ENCODE measurements at regions not wholly inside any gene's neighbourhood (a gene's known extent, or its start where the extent isn't known, plus 50 kb on each side); places are given as distances from the start of the nearest gene placed in this dataset.

DNA sequence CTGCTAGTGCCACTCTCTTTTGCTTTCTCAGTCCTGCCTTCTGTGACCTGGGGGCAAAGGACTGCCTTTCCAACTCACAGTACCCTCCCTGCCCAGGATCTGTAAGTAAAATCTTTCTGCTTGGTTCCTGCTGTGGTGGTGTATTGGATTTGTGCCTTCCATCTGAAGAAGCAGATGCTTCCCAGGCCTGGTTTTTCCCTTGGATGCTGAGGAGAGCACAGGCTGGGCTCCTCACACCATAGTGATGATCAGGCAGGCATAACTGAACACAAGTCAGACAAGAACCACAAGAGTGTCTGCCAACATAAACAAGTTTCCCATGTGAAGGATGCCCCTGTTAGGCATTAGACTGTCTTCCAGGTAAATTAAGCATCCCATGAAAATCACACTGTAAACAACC is 121.3 kb upstream of the NRXN1 start:
- no peak for DNase-seq

DNA sequence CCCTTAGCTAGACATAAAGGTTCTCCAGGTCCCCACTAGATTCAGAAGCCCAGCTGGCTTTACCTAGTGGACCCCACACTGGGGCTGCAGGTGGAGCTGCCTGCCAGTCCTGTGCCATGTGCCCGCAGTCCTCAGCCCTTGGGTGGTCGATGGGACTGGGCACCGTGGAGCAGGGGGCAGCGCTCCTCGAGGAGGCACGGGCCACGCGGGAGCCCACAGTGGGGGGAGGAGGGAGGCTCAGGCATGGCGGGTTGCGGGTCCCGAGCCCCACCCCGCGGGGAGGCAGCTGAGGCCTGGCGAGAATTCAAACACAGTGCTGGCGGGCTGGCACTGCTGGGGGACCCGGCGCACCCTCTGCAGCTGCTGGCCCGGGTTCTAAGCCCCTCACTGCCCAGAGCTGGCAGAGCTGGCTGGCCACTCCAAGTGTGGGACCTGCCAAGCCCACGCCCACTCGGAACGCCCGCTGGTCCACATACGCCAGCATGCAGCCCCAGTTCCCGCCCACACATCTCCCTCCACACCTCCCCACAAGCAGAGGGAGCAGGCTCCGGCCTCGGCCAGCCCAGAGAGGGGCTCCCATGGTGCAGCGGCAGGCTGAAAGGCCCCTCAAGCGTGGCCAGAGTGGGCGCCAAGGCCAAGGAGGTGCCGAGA is 119.7 kb upstream of the NRXN1 start:
- no peak for DNase-seq

DNA sequence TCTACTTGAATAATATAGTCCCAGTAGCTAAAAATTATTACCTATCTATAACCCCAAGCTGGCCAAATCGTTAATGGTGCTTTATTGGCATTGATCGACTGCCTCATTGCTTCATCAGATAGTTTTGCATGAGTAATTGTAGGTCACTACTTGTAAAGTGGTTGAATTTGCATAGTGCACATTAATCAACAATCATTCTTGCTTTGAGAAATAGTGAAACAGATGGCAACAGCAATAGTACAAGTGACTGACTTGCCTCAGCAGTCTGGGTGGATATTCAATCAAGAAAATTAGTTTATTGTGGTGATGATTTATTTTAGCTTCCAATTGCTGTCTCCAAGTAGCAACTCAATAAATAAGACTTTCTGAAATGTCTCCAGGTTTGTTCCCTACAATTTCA is 117.8 kb upstream of the NRXN1 start:
- no peak for DNase-seq

DNA sequence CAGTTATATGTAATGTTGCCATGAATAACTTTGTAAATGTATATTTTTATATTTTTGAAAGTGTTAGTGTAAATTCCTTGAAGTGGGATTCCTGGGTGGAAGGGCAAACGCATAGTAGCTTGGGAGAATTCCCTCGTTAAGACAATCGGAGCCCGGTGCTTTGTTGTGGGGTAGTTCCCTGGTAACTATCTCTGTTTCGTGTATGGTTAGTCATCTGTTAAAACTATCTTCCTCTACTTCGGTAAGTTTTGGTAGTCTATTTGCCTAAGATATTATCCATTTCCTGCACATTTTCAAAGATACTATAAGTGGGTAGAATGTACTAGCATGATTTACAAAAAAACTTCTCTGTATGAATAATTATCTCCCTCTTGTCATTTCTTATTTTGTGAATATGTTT is 113.8 kb upstream of the NRXN1 start:
- DNase-seq, result no peak

DNA sequence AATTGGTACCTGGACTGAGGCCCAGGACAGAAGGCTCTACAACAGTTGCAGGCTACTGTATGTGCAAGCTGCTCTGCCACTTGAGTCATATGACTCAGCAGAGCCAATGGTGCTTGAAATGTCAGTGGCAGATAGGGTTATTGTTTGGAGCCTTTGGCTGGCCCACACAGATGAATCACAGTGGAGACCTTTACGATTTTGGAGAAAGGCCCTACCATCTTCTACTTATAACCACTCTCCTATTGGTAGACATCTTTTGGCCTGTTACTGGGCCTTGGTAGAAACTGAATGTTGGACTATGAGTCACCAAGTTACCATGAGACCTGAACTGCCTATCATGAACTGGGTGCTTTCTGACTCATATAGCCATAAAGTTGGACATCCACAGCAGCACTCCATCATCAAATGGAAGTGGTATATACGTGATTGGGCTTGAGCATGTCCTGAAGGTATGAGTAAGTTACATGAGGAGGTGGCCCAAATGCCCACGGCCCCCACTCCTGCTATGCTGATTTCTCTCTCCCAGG is 88.9 kb upstream of the NRXN1 start:
- no peak for DNase-seq

DNA sequence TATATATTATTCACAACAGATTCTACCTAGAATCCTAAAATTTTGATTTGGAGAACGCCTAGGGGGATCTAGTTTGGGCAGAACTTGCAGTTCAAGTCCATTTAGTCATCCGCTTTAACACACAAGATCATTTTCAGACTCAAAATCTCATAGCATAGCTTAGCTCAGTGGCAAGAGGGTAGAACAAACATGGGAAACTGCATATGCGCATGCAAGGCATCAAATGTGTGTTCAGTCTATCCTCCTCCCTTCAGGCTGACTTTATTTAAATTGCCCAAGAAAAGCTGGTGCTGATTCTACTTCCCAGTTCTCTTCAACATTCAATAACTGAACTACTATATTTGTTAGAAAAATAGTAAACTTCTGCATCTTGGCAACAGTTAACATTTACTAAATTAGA is 79.6 kb upstream of the NRXN1 start:
- no peak for DNase-seq

DNA sequence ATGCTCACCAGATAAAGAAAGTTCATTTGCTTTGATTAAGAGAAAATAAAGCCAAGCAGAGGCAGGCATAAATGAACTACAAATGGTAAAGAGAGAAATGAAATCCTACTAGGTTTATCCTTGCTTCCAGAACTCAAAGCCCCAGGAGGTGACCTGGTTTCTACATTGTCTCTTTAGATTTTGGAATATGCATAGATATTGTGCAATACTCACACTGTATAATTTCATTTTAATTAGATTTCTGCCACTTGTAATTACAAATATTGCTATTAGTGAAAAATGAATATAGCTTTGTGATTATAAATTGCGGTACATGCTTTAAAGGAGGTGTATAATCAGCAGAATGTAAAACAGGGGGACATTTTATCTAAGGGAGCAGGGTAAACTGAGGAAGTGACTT is 76.9 kb upstream of the NRXN1 start:
- no peak for DNase-seq

DNA sequence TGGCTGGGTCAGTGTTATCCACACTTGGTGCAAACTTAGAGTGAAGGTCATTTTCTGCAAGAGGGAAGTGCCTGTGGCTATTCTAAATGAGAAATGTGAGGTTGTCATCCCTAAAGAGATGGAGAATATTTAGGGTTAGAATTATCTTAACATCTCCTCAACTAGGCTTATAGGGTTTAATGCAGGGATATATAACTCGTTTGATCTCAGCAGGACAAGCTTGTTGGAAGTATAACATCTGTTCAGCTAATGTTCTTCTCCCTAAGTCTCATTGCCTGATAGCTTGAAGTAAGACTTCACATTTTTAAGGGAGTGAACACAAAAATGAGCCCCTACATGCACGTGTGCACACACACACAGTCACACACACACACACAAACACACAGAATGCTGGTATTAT is 75.9 kb upstream of the NRXN1 start:
- DNase-seq, result no peak

DNA sequence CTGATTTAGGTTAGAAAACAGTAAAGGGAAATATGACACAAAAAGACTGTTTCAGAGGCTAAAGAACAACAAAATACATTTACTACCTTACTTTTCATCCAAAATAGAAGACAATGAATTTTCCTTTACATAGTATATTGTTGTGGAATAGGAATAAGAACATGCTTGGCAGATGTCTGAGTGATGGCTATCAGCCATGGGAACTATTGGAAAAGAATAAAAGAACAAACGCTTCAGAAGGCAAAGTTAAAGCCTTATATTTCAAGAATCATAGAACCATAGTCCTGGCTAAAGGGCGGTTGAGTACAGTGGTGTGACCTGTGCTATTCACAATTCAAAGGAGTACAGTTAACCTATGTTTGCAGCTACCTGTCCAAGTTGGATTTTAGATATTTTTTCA is 73.9 kb upstream of the NRXN1 start:
- DNase-seq, result no peak

DNA sequence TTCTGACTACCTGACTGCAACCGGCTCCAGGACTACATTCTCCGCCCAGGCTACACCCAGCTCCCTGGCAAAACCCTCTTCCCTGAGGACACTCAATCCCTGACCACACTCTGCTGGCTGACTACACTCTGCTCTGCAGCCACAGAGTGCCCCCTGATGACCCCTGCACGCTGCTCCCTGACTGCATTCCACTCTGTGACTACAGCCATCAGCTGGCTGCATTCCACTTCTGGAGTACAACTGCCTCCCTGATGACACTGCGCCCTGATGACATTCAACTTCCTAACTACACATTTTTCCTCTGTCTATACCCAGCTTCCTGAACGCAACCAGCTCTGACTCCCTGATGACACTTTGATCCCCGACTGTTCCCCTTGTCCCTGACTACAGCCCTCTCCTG is 71.3 kb upstream of the NRXN1 start:
- DNase-seq, result no peak

DNA sequence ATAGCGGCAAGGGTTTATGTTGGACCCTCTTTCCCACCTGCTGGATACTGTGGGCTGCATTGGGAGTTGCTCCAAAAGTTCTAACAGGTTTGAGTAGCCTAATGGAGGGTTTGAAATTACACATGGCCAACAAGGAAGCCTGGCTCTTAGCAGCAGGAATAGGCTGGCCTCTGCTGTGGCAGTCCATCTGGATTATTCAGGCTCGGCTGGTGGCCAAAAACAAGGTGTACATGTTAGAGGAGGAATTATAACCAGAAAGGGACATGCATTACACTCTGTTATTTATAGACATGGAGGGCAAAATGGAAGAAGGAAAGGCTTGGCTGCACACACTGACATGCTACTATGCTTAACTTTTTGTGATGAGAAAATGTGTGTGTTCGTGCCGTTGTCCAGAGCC is 61.1 kb upstream of the NRXN1 start:
- no peak for DNase-seq

DNA sequence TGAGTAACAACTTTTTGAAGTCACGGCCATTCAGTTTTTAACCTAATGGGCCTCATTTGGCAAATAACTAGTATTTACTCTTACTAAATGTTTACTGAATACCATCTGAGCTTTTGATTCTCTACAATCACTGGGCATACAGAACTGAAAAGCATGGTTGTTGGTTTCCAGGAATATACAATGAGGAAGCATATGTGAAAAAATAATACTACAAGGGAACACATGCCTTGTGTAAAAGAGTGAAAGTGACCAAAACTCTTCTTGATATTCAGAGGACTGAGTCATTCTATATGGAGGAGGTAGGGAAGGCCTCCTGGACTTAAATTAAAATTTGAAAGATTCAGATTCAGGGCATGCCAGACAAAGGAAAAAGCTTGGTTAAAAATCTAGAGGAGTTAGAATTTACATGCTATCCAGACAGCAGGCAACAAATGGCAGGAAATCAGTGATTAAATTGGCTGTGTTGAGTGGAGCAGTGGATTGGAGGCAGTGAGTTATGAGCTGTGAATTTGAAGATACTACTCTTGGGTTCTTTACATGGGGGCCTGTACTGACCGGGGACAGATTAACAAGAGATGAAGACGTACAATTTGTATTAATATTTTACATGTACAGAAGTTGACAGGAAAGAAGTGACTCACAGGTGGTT is 53.6 kb upstream of the NRXN1 start:
- no peak for DNase-seq

DNA sequence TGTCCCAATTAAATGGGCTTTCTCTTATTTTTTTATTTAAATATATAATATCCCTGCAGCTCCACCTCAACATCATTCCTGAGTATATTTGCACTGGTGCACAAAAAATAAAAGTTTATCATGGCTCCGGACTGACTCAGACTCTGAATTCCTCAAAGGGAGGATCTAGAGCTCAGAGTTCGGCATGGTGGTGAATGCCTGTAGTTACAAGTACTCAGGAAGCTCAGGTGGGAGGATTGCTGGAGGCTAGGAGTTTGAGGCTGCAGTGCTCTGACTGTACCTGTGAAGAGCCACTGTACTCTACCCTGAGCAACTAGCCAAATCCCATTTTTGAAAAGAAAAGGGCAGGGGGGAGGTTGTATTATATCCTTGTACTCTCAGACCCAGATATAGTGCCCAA is 52.8 kb upstream of the NRXN1 start:
- DNase-seq, result no peak
